HG03280 (cell line): ENCODE measurements at regions not wholly inside any gene's neighbourhood (a gene's known extent, or its start where the extent isn't known, plus 50 kb on each side); places are given as distances from the start of the nearest gene placed in this dataset.
"Not testable (repeated sequence)": the region's sequence is repeated elsewhere in the genome, so short reads cannot be mapped to it uniquely, and the experiment has no call there.

Experiments used
- ATAC-seq: cut with Tn5 transposase; IDR thresholded peaks from one replicate; pipeline ENCODE4 v1.9.1; 2021; ENCODE audit warnings: mild to moderate bottlenecking, moderate library complexity; ENCODE audit not compliant: unreplicated experiment

- ATAC-seq: no peak
Measured at GRCh38 chrX:128805236-128805635, 718.1 kb downstream of the SMARCA1 start.

GRCh38 chrX:128804828-128805227 lies 718.5 kb downstream of the SMARCA1 start:
- no peak for ATAC-seq

- no peak for ATAC-seq
Measured at GRCh38 chrX:128800138-128800537, 723.2 kb downstream of the SMARCA1 start.

DNA sequence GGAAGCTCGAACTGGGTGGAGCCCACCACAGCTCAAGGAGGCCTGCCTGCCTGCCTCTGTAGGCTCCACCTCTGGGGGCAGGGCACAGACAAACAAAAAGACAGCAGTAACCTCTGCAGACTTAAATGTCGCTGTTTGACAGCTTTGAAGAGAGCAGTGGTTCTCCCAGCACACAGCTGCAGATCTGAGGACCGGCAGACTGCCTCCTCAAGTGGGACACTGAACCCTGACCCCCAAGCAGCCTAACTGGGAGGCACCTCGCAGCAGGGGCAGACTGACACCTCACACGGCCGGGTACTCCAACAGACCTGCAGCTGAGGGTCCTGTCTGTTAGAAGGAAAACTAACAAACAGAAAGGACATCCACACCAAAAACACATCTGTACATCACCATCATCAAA lies 730.9 kb upstream of the ACTRT1 start:
- ATAC-seq: not testable (repeated sequence)

DNA sequence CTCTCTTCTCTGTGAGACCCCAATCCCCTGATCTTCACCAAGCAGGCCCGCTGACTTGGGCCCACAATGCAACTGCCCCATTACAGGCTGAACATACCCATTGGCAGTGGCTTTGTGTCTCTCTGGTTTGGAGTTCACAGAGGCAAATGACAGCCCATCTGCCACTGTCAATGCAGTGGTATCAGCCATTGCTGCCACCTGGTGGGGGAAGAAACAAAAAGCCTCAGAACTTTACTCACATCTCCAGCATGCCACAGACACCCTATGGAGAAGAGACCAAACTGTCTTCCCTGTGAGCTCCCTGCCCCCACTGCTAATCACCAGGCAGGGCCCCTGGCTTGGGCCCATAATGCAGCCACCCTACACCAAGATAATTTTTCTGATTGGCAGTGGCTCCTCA lies 729.3 kb upstream of the ACTRT1 start:
- ATAC-seq: no peak

DNA sequence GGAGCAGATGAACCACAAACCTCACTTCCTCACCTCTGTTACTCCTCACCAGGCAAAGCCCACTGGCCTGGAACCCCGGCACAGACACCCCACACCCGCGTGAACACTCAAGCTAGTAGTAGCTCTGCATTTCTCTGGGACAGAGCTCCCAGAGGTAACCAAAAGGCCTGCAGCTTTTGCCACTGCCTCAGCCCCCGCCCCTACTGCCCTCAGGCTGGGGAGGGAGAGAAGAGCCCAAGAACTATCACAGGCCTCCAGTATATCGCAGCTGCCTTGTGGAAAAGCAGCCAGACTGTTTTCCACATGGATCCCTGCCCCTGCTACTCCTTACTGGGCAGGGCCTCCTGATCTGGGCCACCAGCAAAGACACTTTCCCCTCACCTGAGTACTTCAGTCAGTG lies 728.7 kb upstream of the ACTRT1 start:
- no peak for ATAC-seq

DNA sequence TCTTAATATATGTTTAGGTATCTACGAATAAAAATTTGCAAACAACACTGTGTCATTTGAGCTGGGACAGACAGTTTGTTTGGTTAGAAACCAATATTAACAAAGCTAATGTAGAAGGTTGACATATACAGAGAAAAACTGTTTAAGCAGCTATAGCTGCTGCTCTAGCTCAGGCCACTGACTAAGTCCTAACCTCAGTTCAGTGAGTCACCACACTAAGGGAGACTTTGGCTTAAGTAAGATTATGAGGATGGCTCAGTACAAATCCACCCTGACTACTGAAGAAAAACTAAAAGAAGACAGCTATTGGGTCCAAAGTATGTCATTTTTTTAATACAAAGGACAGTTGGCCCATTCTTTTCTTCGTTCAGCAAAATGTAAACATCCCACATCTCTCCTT lies 717.3 kb upstream of the ACTRT1 start:
- no peak for ATAC-seq

- no peak for ATAC-seq
Measured at GRCh38 chrX:128759745-128760144, 707.5 kb upstream of the ACTRT1 start.

- no peak for ATAC-seq
Measured at GRCh38 chrX:128759177-128759576, 707.0 kb upstream of the ACTRT1 start.

GRCh38 chrX:128754130-128754529 lies 701.9 kb upstream of the ACTRT1 start:
- ATAC-seq: no peak

DNA sequence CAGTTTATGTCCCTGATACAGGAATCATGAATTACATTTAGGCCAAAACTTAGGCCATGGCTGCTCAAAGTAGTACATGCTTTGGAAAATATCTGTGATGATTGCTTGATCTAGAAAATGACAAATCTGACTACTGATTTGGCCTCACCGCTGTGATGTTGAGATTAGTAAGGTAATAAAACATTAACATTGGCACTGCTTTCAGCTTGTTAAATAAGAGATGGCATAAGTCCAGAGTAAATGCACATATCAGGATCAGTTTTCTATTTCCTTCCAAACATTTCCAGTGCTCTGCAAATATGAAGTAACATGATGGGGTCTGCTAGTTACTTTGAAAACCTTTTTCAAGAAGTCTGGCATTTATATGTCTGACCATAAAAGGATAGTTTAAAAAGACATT lies 687.3 kb upstream of the ACTRT1 start:
- ATAC-seq: no peak

- ATAC-seq: no peak
Measured at GRCh38 chrX:128728943-128729342, 676.7 kb upstream of the ACTRT1 start.

DNA sequence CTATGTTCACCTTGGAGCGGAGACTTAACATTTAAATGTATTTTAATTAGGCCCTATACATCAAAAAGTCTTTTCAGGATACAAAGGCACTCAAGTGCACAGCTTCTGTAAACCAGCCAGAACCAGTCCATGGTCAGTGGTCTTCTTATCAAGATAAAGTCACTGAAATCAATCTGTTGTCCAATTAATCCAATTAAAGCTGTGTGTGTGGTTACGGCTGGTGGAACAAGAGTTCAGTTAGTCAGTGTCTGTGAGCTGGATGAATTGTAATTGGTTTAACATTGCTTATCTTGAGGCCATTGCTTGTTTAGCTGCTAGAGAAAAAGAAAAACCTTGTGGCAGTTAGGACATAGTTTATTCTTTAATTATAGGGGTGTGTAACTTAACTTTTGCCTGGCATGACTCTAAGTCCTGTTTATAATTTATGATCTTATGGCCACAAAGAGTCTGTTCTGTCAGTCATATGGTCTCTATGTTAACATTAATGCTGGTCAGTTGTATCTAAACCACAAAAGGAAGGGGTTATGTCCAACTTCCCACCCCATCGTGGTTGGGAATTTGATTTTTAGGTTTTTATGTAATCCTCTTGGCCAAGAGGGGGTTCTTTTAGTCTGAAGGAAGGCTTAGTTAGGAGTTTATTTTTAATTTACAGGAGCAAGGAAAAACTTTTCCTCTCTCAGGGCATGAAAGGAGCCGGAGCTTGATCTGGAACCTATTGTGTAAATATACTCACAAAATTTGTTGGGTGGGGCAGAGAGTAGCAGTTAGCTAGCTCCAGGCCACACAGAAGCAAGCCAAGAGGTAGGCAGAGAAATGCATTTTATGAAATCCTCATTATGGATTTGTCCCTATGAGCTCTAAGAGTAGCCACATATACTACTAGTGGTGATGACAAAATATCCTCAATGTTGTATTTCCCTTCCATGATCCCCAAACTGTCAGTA lies 665.7 kb upstream of the ACTRT1 start:
- no peak for ATAC-seq

GRCh38 chrX:128714425-128714824 lies 662.2 kb upstream of the ACTRT1 start:
- no peak for ATAC-seq

DNA sequence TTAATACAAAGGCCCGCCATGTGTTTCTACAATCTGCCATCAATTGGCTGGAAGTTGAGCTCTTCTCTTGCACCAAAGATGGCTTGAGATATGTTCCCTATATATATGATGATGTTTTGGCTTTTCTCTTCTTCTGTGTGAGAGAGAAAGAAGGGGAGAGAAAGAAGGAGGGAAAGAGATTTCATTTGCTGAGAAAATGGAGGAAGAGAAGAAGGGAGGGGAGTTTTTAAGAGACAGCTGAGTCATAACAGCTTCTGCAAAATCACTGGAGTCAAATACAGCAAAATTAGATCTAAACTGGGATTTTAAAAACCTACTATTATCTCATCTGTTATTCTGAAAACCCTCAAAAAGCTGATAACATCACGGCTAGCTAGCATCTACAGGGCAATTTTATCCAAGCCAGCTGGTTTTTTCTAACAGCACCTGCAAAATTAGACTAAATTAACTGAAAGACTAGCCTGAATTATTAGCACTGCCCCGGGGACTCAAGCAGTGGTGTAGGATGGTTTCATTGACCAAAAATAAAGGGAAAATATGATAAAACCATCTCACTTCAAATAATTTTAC lies 647.6 kb upstream of the ACTRT1 start:
- no peak for ATAC-seq

- no peak for ATAC-seq
Measured at GRCh38 chrX:128698573-128699181, 646.5 kb upstream of the ACTRT1 start.

- no peak for ATAC-seq
Measured at GRCh38 chrX:128691872-128692271, 639.7 kb upstream of the ACTRT1 start.

- no peak for ATAC-seq
Measured at GRCh38 chrX:128685387-128685786, 633.2 kb upstream of the ACTRT1 start.

- ATAC-seq: no peak
Measured at GRCh38 chrX:128676651-128677050, 624.4 kb upstream of the ACTRT1 start.

GRCh38 chrX:128674326-128675086 lies 622.3 kb upstream of the ACTRT1 start:
- ATAC-seq: not testable (repeated sequence)

- ATAC-seq: no peak
Measured at GRCh38 chrX:128664211-128664610, 612.0 kb upstream of the ACTRT1 start.
